ENCODE measurements at regions not wholly inside any gene's neighbourhood (a gene's known extent, or its start where the extent isn't known, plus 50 kb on each side); places are given as distances from the start of the nearest gene placed in this dataset.

DNA sequence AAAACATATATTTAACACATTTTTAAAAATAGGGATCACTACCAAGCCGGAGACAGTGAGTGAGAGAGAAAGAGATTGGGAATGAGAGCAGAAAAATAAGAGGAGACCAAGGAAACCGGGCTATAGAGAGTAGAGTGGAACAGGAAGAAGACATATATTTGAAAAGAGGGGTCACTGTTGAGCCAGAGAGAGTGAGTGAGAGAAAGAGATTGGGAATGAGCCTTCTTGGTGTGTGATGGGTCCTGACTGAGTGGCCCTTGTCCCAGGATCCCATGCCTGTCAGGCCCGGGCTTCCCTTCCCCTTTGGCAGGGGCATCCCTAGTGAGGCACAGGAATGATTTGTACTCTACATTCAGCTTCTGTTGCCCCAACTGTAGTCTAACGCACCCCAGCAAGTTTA lies 646.6 kb downstream of the NTRK3 start:
- WGBS: 89% methylated on average over 4 of the region's 4 CpGs
- H3K9me3 ChIP-seq: no peaks in the 10 kb centered on the region
- H3K4me1 ChIP-seq (replicated peaks): no peaks in the 10 kb centered on the region
- TF ChIP-seq POLR2AphosphoS5 (IDR thresholded peaks at IDR 0.05) (no peak), POLR2A (IDR thresholded peaks at IDR 0.05) (no peak)
- TF ChIP-seq, protein P1, sequence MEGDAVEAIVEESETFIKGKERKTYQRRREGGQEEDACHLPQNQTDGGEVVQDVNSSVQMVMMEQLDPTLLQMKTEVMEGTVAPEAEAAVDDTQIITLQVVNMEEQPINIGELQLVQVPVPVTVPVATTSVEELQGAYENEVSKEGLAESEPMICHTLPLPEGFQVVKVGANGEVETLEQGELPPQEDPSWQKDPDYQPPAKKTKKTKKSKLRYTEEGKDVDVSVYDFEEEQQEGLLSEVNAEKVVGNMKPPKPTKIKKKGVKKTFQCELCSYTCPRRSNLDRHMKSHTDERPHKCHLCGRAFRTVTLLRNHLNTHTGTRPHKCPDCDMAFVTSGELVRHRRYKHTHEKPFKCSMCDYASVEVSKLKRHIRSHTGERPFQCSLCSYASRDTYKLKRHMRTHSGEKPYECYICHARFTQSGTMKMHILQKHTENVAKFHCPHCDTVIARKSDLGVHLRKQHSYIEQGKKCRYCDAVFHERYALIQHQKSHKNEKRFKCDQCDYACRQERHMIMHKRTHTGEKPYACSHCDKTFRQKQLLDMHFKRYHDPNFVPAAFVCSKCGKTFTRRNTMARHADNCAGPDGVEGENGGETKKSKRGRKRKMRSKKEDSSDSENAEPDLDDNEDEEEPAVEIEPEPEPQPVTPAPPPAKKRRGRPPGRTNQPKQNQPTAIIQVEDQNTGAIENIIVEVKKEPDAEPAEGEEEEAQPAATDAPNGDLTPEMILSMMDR (IDR thresholded peaks at IDR 0.05): no peak
- H3K27me3 ChIP-seq (replicated peaks; ENCODE audit: insufficient read depth): no peaks in the 10 kb centered on the region
- intact Hi-C loops (cut with DNase I): no loop called here
- DNase-seq (ENCODE audit: low spot score): no peak
- H3K27ac ChIP-seq: no peak overlapping the region
- no peak overlapping the region for H3K4me3 ChIP-seq
- no peaks in the 10 kb centered on the region for H3K36me3 ChIP-seq

DNA sequence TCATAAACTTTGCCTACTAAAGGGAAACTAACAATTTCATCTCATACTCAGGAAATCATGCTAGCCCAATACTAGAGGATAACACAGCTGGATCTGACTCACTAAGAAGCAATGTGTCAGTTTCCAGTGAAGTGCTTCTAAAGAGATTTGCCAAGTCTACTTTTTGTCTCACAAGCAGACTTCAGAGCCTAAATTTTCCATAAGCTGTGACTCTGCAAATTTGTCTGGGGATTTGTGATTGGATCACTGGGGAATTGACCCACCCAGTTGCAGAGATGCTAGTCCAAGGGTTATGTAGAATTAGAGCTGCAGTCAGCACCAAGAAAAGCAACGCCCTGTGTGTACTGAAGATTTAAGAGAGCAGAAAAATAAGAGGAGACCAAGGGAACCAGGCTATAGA lies 647.1 kb downstream of the NTRK3 start:
- H3K27ac ChIP-seq: no peak overlapping the region
- H3K36me3 ChIP-seq: no peaks in the 10 kb centered on the region
- WGBS: 58% methylated on average over 1 of the region's 1 CpG
- no peaks in the 10 kb centered on the region for H3K4me1 ChIP-seq (replicated peaks)
- DNase-seq (ENCODE audit: low spot score): no peak
- H3K4me3 ChIP-seq: no peak overlapping the region
- no peaks in the 10 kb centered on the region for H3K9me3 ChIP-seq
- no peaks in the 10 kb centered on the region for H3K27me3 ChIP-seq (replicated peaks; ENCODE audit: insufficient read depth)
- intact Hi-C loops (cut with DNase I): no loop called here
- TF ChIP-seq POLR2A (IDR thresholded peaks at IDR 0.05): no peak

DNA sequence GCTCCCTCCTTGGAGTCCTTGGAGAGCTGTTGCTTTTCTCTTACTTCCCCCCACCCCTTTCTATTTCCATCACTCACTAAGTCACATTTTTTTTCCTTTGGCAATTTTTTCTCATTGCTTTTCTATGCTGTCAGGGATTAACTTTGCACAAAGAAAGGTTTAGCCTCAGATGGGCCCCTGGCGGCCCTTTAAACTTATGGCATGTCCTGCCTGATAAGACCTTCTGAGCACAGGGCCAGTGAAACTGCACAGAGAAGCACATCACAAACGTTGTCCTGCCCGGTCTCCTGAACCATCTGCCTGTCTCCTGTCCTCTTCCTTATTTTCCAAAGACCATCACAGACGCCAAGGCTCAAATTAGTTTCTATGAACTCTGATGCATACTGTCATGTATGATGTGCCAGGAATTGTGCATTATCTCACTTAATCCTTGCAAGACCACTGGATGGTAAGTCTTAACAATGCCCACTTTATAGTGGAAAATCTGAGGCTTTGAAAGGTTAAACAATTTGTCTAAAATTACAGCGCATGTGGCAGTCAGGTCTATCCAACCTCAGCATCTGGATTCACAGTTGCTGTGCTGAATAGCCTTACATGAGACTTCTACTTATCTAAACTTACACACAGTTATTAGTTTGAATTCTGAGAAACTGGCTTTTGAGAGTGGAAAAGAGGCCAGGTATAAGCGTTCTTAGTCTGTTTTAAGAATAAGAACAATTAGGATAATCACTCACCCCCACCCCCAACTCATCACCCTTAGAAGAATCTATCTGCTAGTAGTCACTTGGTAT lies 648.1 kb downstream of the NTRK3 start:
- Histone ChIP-seq H3K36me3 (no peaks in the 10 kb centered on the region), H3K27me3 (replicated peaks; ENCODE audit: insufficient read depth) (no peaks in the 10 kb centered on the region), H3K27ac (no peak overlapping the region), H3K4me3 (no peak overlapping the region), H3K4me1 (replicated peaks) (no peaks in the 10 kb centered on the region), H3K9me3 (no peaks in the 10 kb centered on the region)
- TF ChIP-seq POLR2A (IDR thresholded peaks at IDR 0.05) (no peak), POLR2AphosphoS5 (IDR thresholded peaks at IDR 0.05) (no peak)
- TF ChIP-seq, protein P1 (IDR thresholded peaks at IDR 0.05): no peak
- 87% methylated on average over 6 of the region's 6 CpGs for WGBS
- intact Hi-C loops (cut with DNase I): no loop called here
- no peak for DNase-seq (ENCODE audit: low spot score)

DNA sequence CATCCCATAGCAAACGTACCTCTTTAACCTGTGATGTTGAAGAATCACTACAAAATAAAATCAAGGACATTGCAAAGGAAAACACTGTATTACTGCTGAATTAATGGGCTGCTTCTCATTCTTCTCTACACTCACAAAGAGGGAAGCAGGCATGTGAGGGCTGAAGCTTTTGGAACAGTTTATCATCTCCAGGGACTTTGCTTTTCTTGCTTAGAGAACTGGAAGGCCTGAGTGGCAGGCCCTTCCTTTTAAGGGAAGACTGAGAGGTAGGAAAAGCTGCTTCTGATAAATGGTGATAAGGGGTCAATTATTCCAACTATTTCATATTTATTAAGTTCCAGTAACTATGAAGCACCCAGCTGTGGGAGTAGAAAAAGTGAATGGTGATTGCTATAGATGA lies 649.6 kb downstream of the NTRK3 start:
- no peaks in the 10 kb centered on the region for H3K36me3 ChIP-seq
- intact Hi-C loops (cut with DNase I): no loop called here
- H3K4me1 ChIP-seq (replicated peaks): no peaks in the 10 kb centered on the region
- 100% methylated on average over 1 of the region's 1 CpG for WGBS
- no peaks in the 10 kb centered on the region for H3K9me3 ChIP-seq
- no peak for TF ChIP-seq POLR2AphosphoS5 (IDR thresholded peaks at IDR 0.05)
- no peak for TF ChIP-seq POLR2A (IDR thresholded peaks at IDR 0.05)
- TF ChIP-seq, protein P1 (IDR thresholded peaks at IDR 0.05): no peak
- no peak overlapping the region for H3K27ac ChIP-seq
- no peak for DNase-seq (ENCODE audit: low spot score)
- H3K4me3 ChIP-seq: no peak overlapping the region
- H3K27me3 ChIP-seq (replicated peaks; ENCODE audit: insufficient read depth): no peaks in the 10 kb centered on the region

DNA sequence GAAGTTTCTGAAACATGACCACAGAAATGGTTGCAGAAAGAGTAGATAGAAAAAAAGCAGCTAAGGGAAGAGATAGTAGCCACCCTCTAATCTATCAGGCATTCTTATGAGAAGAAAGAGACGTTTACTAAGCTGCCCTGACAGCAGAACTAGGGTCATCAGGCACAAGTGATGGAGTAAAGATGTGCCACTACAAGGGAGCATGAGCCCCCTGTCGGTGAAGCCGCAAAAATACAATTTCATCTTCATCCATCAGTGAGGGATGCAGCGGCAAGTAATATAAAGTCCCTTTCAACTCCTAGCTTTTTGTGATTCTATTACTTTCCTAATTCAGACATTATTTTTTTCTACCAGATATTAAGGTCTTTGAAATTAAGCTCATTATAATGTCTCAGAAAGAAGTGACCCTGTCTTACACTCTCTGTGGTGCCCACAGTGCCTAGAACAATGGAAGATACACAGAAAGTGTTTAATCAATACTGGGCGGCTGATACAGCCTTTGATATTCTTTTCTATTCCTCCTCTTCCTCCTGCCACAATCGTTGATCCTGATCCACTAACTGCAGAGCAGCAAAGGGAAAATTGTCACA lies 651.6 kb downstream of the NTRK3 start:
- no peak for DNase-seq (ENCODE audit: low spot score)
- Histone ChIP-seq H3K9me3 (no peaks in the 10 kb centered on the region), H3K27me3 (replicated peaks; ENCODE audit: insufficient read depth) (no peaks in the 10 kb centered on the region), H3K36me3 (no peaks in the 10 kb centered on the region), H3K27ac (no peak overlapping the region), H3K4me3 (no peak overlapping the region), H3K4me1 (replicated peaks) (no peaks in the 10 kb centered on the region)
- no peak for TF ChIP-seq POLR2A (IDR thresholded peaks at IDR 0.05)
- TF ChIP-seq, protein P1 (IDR thresholded peaks at IDR 0.05): peak in 2 of 4 experiments; percentile 18 to 33
- intact Hi-C loops (cut with DNase I): no loop called here
- 40% methylated on average over 6 of the region's 6 CpGs for WGBS

All from prostate gland (tissue), 2 donors.